Keratinocyte (primary cell): ENCODE measurements at regions not wholly inside any gene's neighbourhood (a gene's known extent, or its start where the extent isn't known, plus 50 kb on each side); places are given as distances from the start of the nearest gene placed in this dataset.

Experiments used
- DNase-seq: peaks from one replicate; pipeline ENCODE4 v3.0.0-alpha.2; 2011; ENCODE audit warnings: low read depth, missing footprints, low spot score
- FAIRE-seq: peaks from 2 replicates; lab custom pipeline; 2011; peaks lifted over from hg19 to GRCh38; lab: Jason Lieb, UNC
- H2AFZ ChIP-seq: 2 replicates; pipeline ENCODE4 v1.6.0; 2012; ENCODE audit warnings: low read length, control low read depth, inconsistent platforms; ENCODE audit not compliant: control insufficient read depth
- H3K27ac ChIP-seq: 2 replicates; pipeline ENCODE4 v1.5.1; 2011; ENCODE audit warnings: low read length; ENCODE audit not compliant: control insufficient read depth, insufficient read depth
- H3K27me3 ChIP-seq: 3 replicates; pipeline ENCODE4 v1.6.0; 2011; ENCODE audit warnings: low read length; ENCODE audit not compliant: control insufficient read depth, insufficient read depth; ENCODE audit errors: extremely low read depth
- H3K36me3 ChIP-seq, 2 experiments: 2 replicates in 1 of 2; 3 replicates in 1 of 2; pipeline ENCODE4 v1.5.1; 2011; ENCODE audit warnings: low read length in 2 of 2, mild to moderate bottlenecking in 1 of 2; ENCODE audit not compliant: control insufficient read depth in 2 of 2, insufficient read depth in 2 of 2; ENCODE audit errors: extremely low read depth in 1 of 2
- H3K4me1 ChIP-seq: 3 replicates; pipeline ENCODE4 v1.5.1; 2011; ENCODE audit warnings: low read length; ENCODE audit not compliant: control insufficient read depth, insufficient read depth; ENCODE audit errors: extremely low read depth
- H3K4me2 ChIP-seq: 3 replicates; pipeline ENCODE4 v1.6.0; 2011; ENCODE audit warnings: low read depth, low read length; ENCODE audit not compliant: control insufficient read depth, insufficient read depth; ENCODE audit errors: extremely low read depth
- H3K4me3 ChIP-seq, 3 experiments: fragments of 200-600 bp in 1 of 3; sonication (generic) in 1 of 3; 2 replicates in 2 of 3; 3 replicates in 1 of 3; pipeline ENCODE4 v1.5.1; 2011 to 2016; ENCODE audit warnings: low read length in 3 of 3, mild to moderate bottlenecking in 3 of 3, control low read depth in 2 of 3, inconsistent platforms in 1 of 3, low read depth in 1 of 3, mixed read lengths in 1 of 3, mixed run types in 1 of 3, moderate library complexity in 1 of 3; ENCODE audit not compliant: control insufficient read depth in 2 of 3, insufficient read depth in 2 of 3; ENCODE audit errors: extremely low read depth in 1 of 3
- H3K79me2 ChIP-seq: 2 replicates; pipeline ENCODE4 v1.6.0; 2012; ENCODE audit warnings: low read length; ENCODE audit not compliant: control insufficient read depth, insufficient read depth
- H3K9ac ChIP-seq: 3 replicates; pipeline ENCODE4 v1.6.0; 2011; ENCODE audit warnings: low read length; ENCODE audit not compliant: control insufficient read depth, insufficient read depth; ENCODE audit errors: extremely low read depth
- H3K9me1 ChIP-seq: 3 replicates; pipeline ENCODE4 v1.6.0; 2011; ENCODE audit warnings: low read length; ENCODE audit not compliant: control insufficient read depth, insufficient read depth; ENCODE audit errors: extremely low read depth
- H3K9me3 ChIP-seq: 2 replicates; pipeline ENCODE4 v1.5.1; 2012; ENCODE audit warnings: low read depth, low read length; ENCODE audit not compliant: control insufficient read depth
- H4K20me1 ChIP-seq: 3 replicates; pipeline ENCODE4 v1.6.0; 2011; ENCODE audit warnings: low read length; ENCODE audit not compliant: control insufficient read depth, insufficient read depth; ENCODE audit errors: extremely low read depth
- CTCF ChIP-seq, 3 experiments: IDR thresholded peaks in 1 of 3; conservative IDR thresholded peaks in 1 of 3; optimal IDR thresholded peaks in 1 of 3; 2 replicates in 2 of 3; 3 replicates in 1 of 3; pipeline versions ENCODE3 to v1.5.1; 2011; ENCODE audit warnings: low read length in 3 of 3, mild to moderate bottlenecking in 3 of 3, moderate library complexity in 2 of 3, control low read depth in 1 of 3, inconsistent platforms in 1 of 3; ENCODE audit not compliant: insufficient read depth in 2 of 3; ENCODE audit errors: extremely low read depth in 1 of 3
- EZH2 ChIP-seq: IDR thresholded peaks from one replicate; pipeline ENCODE4 v1.6.1; 2012; ENCODE audit warnings: inconsistent platforms, mild to moderate bottlenecking, low read length, moderate library complexity
- dilution Hi-C: fragments of 300-500 bp; cut with MboI; formaldehyde crosslinking; loops from one replicate; pipeline ENCODE4 v1.7.0; 2020; ENCODE audit warnings: low sequenced_read_pairs; ENCODE audit not compliant: extremely low pct_ligation_motif_present

- FAIRE-seq = no peak
- Histone ChIP-seq H3K9ac (no peak overlapping the region), H4K20me1 (no peaks in the 10 kb centered on the region), H3K4me1 (no peaks in the 10 kb centered on the region), H3K9me1 (no peaks in the 10 kb centered on the region), H3K9me3 (no peaks in the 10 kb centered on the region), H3K79me2 (no peaks in the 10 kb centered on the region), H3K36me3 (no peaks in the 10 kb centered on the region), H3K4me2 (no peak overlapping the region), H2AFZ (no peak overlapping the region), H3K27me3 (peaks cover 5% of the 10 kb centered on the region), H3K4me3 (no peak overlapping the region), H3K27ac (no peak overlapping the region)
- dilution Hi-C loops = no loop called here
- TF ChIP-seq EZH2 = no peak
- no peak for TF ChIP-seq CTCF (optimal IDR thresholded peaks at IDR 0.05 in 1 of 3, IDR thresholded peaks at IDR 0.05 in 1 of 3, conservative IDR thresholded peaks at IDR 0.05 in 1 of 3; ENCODE audit: extremely low read depth in 1 of 3, insufficient read depth in 2 of 3, low read length in 3 of 3)
- no peak for DNase-seq
Measured at GRCh38 chr16:51864575-51864974, 682.4 kb downstream of the TOX3 start.

- FAIRE-seq = no peak
- dilution Hi-C loops = no loop called here
Measured at GRCh38 chr16:51854401-51854951, 692.5 kb downstream of the TOX3 start.

More at GRCh38 chr16:51854401-51854951, 692.5 kb downstream of the TOX3 start:
- Histone ChIP-seq H3K4me1 (no peaks in the 10 kb centered on the region), H3K36me3 (no peaks in the 10 kb centered on the region), H3K27ac (no peak overlapping the region), H3K9ac (no peak overlapping the region), H3K79me2 (no peaks in the 10 kb centered on the region), H3K27me3 (no peaks in the 10 kb centered on the region), H3K4me2 (no peak overlapping the region), H3K9me3 (no peaks in the 10 kb centered on the region), H2AFZ (no peak overlapping the region), H3K9me1 (no peaks in the 10 kb centered on the region), H3K4me3 (no peak overlapping the region), H4K20me1 (no peaks in the 10 kb centered on the region)
- TF ChIP-seq CTCF (optimal IDR thresholded peaks at IDR 0.05 in 1 of 3, IDR thresholded peaks at IDR 0.05 in 1 of 3, conservative IDR thresholded peaks at IDR 0.05 in 1 of 3; ENCODE audit: extremely low read depth in 1 of 3, insufficient read depth in 2 of 3, low read length in 3 of 3) = no peak
- TF ChIP-seq EZH2 = no peak
- DNase-seq = no peak
